H9 (cell line): ENCODE measurements at regions not wholly inside any gene's neighbourhood (a gene's known extent, or its start where the extent isn't known, plus 50 kb on each side); places are given as distances from the start of the nearest gene placed in this dataset.

ENCODE experiments used
- DNase-seq: peaks from one replicate; pipeline ENCODE4 v3.0.0-alpha.2; 2017
- H2AFZ ChIP-seq: one replicate; pipeline ENCODE4 v1.6.1; 2013; ENCODE audit warnings: mild to moderate bottlenecking, low read length, control low read depth, moderate library complexity
- H2AK5ac ChIP-seq: 2 replicates; pipeline ENCODE4 v1.6.1; 2013; ENCODE audit warnings: low read length, control low read depth, mixed read lengths; ENCODE audit not compliant: insufficient read length
- H2BK120ac ChIP-seq: one replicate; pipeline ENCODE4 v1.6.1; 2013; ENCODE audit warnings: low read depth, mild to moderate bottlenecking, low read length, control low read depth, inconsistent platforms; ENCODE audit not compliant: poor library complexity, severe bottlenecking
- H2BK12ac ChIP-seq: 2 replicates; pipeline ENCODE4 v1.6.1; 2013; ENCODE audit warnings: low read length, control low read depth, mixed read lengths, low read depth; ENCODE audit not compliant: insufficient read length
- H2BK15ac ChIP-seq: 2 replicates; pipeline ENCODE4 v1.6.1; 2013; ENCODE audit warnings: low read depth, low read length, control low read depth
- H2BK20ac ChIP-seq: one replicate; pipeline ENCODE4 v1.6.1; 2013; ENCODE audit warnings: low read depth, mild to moderate bottlenecking, low read length, control low read depth, inconsistent platforms; ENCODE audit not compliant: poor library complexity, severe bottlenecking
- H2BK5ac ChIP-seq: 2 replicates; pipeline ENCODE4 v1.6.1; 2013; ENCODE audit warnings: low read length, control low read depth, mixed read lengths; ENCODE audit not compliant: insufficient read length
- H3K14ac ChIP-seq: 2 replicates; pipeline ENCODE4 v1.6.1; 2013; ENCODE audit warnings: low read length, control low read depth; ENCODE audit not compliant: insufficient read depth
- H3K18ac ChIP-seq: 2 replicates; pipeline ENCODE4 v1.6.1; 2013; ENCODE audit warnings: low read depth, mild to moderate bottlenecking, mixed read lengths, low read length, control low read depth; ENCODE audit not compliant: insufficient read length
- H3K23ac ChIP-seq: 2 replicates; pipeline ENCODE4 v1.6.1; 2013; ENCODE audit warnings: low read length, control low read depth, mixed read lengths, low read depth; ENCODE audit not compliant: insufficient read length
- H3K23me2 ChIP-seq: 2 replicates; pipeline ENCODE4 v1.6.1; 2013; ENCODE audit warnings: low read depth, mild to moderate bottlenecking, mixed read lengths, low read length, control low read depth; ENCODE audit not compliant: insufficient read length, poor library complexity, severe bottlenecking
- H3K27ac ChIP-seq: 2 replicates; pipeline ENCODE4 v1.5.1; 2013; ENCODE audit warnings: low read length, control low read depth, mixed read lengths, low read depth; ENCODE audit not compliant: insufficient read length
- H3K27me3 ChIP-seq: 2 replicates; pipeline ENCODE4 v1.6.1; 2013; ENCODE audit warnings: low read length, control low read depth, inconsistent platforms; ENCODE audit not compliant: insufficient read depth
- H3K4ac ChIP-seq: 2 replicates; pipeline ENCODE4 v1.6.1; 2013; ENCODE audit warnings: low read depth, mild to moderate bottlenecking, control low read depth, inconsistent platforms, low read length, moderate library complexity
- H3K4me1 ChIP-seq: 2 replicates; pipeline ENCODE4 v1.6.1; 2013; ENCODE audit warnings: low read length, control low read depth, inconsistent platforms; ENCODE audit not compliant: insufficient read depth
- H3K4me2 ChIP-seq: 2 replicates; pipeline ENCODE4 v1.6.1; 2013; ENCODE audit warnings: low read length, control low read depth, mixed read lengths; ENCODE audit not compliant: insufficient read length, insufficient read depth
- H3K56ac ChIP-seq: 2 replicates; pipeline ENCODE4 v1.6.1; 2013; ENCODE audit warnings: low read depth, mild to moderate bottlenecking, mixed read lengths, low read length, control low read depth; ENCODE audit not compliant: insufficient read length
- H3K79me1 ChIP-seq: 2 replicates; pipeline ENCODE4 v1.6.1; 2013; ENCODE audit warnings: low read depth, mild to moderate bottlenecking, moderate library complexity, low read length, control low read depth, inconsistent platforms; ENCODE audit not compliant: insufficient read depth, poor library complexity, severe bottlenecking
- H3K79me2 ChIP-seq: 2 replicates; pipeline ENCODE4 v1.6.1; 2013; ENCODE audit warnings: low read length, control low read depth, inconsistent platforms; ENCODE audit not compliant: insufficient read depth
- H3K9ac ChIP-seq: 2 replicates; pipeline ENCODE4 v1.6.1; 2013; ENCODE audit warnings: low read length, control low read depth, mixed read lengths; ENCODE audit not compliant: insufficient read length; ENCODE audit errors: extremely low read depth
- H3K9me3 ChIP-seq: one replicate; pipeline ENCODE4 v1.6.1; 2013; ENCODE audit warnings: low read depth, low read length, inconsistent platforms; ENCODE audit not compliant: control insufficient read depth
- H3T11ph ChIP-seq: one replicate; pipeline ENCODE4 v1.6.1; 2013; ENCODE audit warnings: mild to moderate bottlenecking, low read length, control low read depth, inconsistent platforms
- H4K20me1 ChIP-seq: one replicate; pipeline ENCODE4 v1.6.1; 2013; ENCODE audit not compliant: control insufficient read depth, insufficient read length, insufficient read depth
- H4K5ac ChIP-seq: 2 replicates; pipeline ENCODE4 v1.6.1; 2013; ENCODE audit warnings: low read depth, mild to moderate bottlenecking, mixed read lengths, low read length, control low read depth; ENCODE audit not compliant: insufficient read length
- H4K8ac ChIP-seq: replicated peaks from 2 replicates; pipeline ENCODE4 v1.6.1; 2013; ENCODE audit warnings: low read length, control low read depth, mixed read lengths, low read depth; ENCODE audit not compliant: insufficient read length
- H4K91ac ChIP-seq: 2 replicates; pipeline ENCODE4 v1.6.1; 2013; ENCODE audit warnings: low read depth, mild to moderate bottlenecking, moderate library complexity, mixed read lengths, low read length, control low read depth; ENCODE audit not compliant: insufficient read length
- H3K27ac Mint-ChIP-seq, 3 experiments: 2 replicates in 2 of 3; 3 replicates in 1 of 3; pipeline ENCODE4 v1.8.0; 2020 to 2021; ENCODE audit warnings: mixed read lengths in 3 of 3, mild to moderate bottlenecking in 1 of 3, moderate library complexity in 1 of 3
- H3K27me3 Mint-ChIP-seq: 2 replicates; pipeline ENCODE4 v1.8.0; 2021; ENCODE audit warnings: low read depth, mild to moderate bottlenecking, moderate library complexity, mixed read lengths
- H3K36me3 Mint-ChIP-seq, 3 experiments: 2 replicates in 2 of 3; 3 replicates in 1 of 3; pipeline ENCODE4 v1.8.0; 2020 to 2021; ENCODE audit warnings: low read depth in 3 of 3, mixed read lengths in 3 of 3; ENCODE audit not compliant: insufficient read depth in 1 of 3
- H3K4me1 Mint-ChIP-seq, 2 experiments: 2 replicates each; pipeline ENCODE4 v1.8.0; 2020; ENCODE audit warnings: mixed read lengths in 2 of 2
- H3K4me3 Mint-ChIP-seq, 2 experiments: 2 replicates in 1 of 2; 3 replicates in 1 of 2; pipeline ENCODE4 v1.8.0; 2020 to 2021; ENCODE audit warnings: mild to moderate bottlenecking in 2 of 2, mixed read lengths in 2 of 2, moderate library complexity in 1 of 2
- H3K9me3 Mint-ChIP-seq, 2 experiments: 2 replicates in 1 of 2; 3 replicates in 1 of 2; pipeline ENCODE4 v1.8.0; 2020; ENCODE audit warnings: mild to moderate bottlenecking in 2 of 2, mixed read lengths in 2 of 2, moderate library complexity in 1 of 2
- WGBS: extraction: QIAGEN DNeasy Blood & Tissue Kit; methylation state at CpG from one replicate; pipeline ENCODE4 v1.1.7; 2013; ENCODE audit warnings: missing lambda C conversion rate, low lambda C conversion rate, mixed read lengths; ENCODE audit not compliant: insufficient read length; ENCODE audit errors: extremely low coverage; 5-methylcytosine and 5-hydroxymethylcytosine counted together
- TF ChIP-seq, protein P1 (sequence below): fragments of 200-600 bp; sonication (generic); conservative IDR thresholded peaks from 3 replicates; pipeline ENCODE4 v1.8.0; 2021; ENCODE audit warnings: antibody characterized with exemption, mild to moderate bottlenecking

DNA sequence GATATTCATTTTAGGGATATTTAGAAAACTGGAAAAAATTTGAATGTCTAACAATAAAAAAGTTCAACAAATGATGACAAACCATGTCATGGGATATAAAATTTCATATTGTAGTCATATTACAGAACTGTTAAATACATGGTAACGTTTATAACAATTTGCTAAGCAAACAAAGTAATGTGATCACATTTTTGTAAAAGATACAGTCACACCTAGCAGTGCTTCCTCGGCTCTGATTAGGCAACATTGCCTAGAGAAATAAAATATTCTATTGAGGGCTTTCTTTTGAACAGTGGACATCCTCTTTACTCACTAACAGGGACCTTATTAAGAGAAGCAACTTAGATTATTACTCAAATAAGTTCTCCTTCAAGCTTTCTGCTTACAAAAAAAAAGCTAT, 605.5 kb downstream of the GATA3 start:
- Histone ChIP-seq H3K56ac (no peak overlapping the region), H2BK12ac (no peak overlapping the region), H3K27me3 (no peaks in the 10 kb centered on the region), H3K23me2 (no peaks in the 10 kb centered on the region), H2BK5ac (no peak overlapping the region), H2AK5ac (no peak overlapping the region), H3K9ac (no peak overlapping the region), H3K18ac (no peak overlapping the region), H2BK120ac (no peak overlapping the region), H3K23ac (no peak overlapping the region), H3K4ac (no peak overlapping the region), H3K4me1 (no peaks in the 10 kb centered on the region), H3K4me2 (no peak overlapping the region), H3K79me2 (no peaks in the 10 kb centered on the region), H2AFZ (no peak overlapping the region), H3T11ph (no peak overlapping the region), H3K14ac (no peak overlapping the region), H4K91ac (no peak overlapping the region), H4K20me1 (no peaks in the 10 kb centered on the region), H3K27ac (no peak overlapping the region), H3K79me1 (no peaks in the 10 kb centered on the region), H2BK20ac (no peak overlapping the region), H4K5ac (no peak overlapping the region), H2BK15ac (no peak overlapping the region), H3K9me3 (no peaks in the 10 kb centered on the region), H4K8ac (no peak overlapping the region)
- TF ChIP-seq, protein P1, sequence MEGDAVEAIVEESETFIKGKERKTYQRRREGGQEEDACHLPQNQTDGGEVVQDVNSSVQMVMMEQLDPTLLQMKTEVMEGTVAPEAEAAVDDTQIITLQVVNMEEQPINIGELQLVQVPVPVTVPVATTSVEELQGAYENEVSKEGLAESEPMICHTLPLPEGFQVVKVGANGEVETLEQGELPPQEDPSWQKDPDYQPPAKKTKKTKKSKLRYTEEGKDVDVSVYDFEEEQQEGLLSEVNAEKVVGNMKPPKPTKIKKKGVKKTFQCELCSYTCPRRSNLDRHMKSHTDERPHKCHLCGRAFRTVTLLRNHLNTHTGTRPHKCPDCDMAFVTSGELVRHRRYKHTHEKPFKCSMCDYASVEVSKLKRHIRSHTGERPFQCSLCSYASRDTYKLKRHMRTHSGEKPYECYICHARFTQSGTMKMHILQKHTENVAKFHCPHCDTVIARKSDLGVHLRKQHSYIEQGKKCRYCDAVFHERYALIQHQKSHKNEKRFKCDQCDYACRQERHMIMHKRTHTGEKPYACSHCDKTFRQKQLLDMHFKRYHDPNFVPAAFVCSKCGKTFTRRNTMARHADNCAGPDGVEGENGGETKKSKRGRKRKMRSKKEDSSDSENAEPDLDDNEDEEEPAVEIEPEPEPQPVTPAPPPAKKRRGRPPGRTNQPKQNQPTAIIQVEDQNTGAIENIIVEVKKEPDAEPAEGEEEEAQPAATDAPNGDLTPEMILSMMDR = no peak
- Mint-ChIP-seq H3K9me3 (no peaks in the 10 kb centered on the region), H3K4me3 (no peak overlapping the region), H3K27me3 (peaks cover 3% of the 10 kb centered on the region; the same call in 1 of the 2 replicates), H3K27ac (no peak overlapping the region), H3K36me3 (no peaks in the 10 kb centered on the region), H3K4me1 (no peaks in the 10 kb centered on the region)
- DNase-seq = no peak
- WGBS = no CpG with 5 or more reads among the region's 2 CpGs
